DOHH2 (cell line): ENCODE measurements at regions not wholly inside any gene's neighbourhood (a gene's known extent, or its start where the extent isn't known, plus 50 kb on each side); places are given as distances from the start of the nearest gene placed in this dataset.

ENCODE experiments used
- H3F3A ChIP-seq: fragments of 200-600 bp; sonication (generic), shearing (Covaris generic); 2 replicates; pipeline ENCODE4 v1.6.0; 2016; ENCODE audit warnings: antibody characterized with exemption, mild to moderate bottlenecking; ENCODE audit not compliant: control insufficient read depth, insufficient read depth
- H3K27ac ChIP-seq: fragments of 200-600 bp; sonication (generic); 2 replicates; pipeline ENCODE4 v1.5.1; 2014; ENCODE audit warnings: low read depth, mild to moderate bottlenecking, low read length, moderate library complexity
- H3K27me3 ChIP-seq: fragments of 200-600 bp; sonication (generic); 2 replicates; pipeline ENCODE4 v1.6.1; 2014; ENCODE audit warnings: mild to moderate bottlenecking, low read length, mixed read lengths; ENCODE audit not compliant: control insufficient read depth
- H3K36me3 ChIP-seq: fragments of 200-600 bp; sonication (generic); 2 replicates; pipeline ENCODE4 v1.6.1; 2014; ENCODE audit warnings: mild to moderate bottlenecking, low read length, moderate library complexity, mixed read lengths; ENCODE audit not compliant: control insufficient read depth
- H3K4me1 ChIP-seq: fragments of 200-600 bp; sonication (generic); 2 replicates; pipeline ENCODE4 v1.6.1; 2014; ENCODE audit warnings: mild to moderate bottlenecking, low read length, mixed read lengths; ENCODE audit not compliant: control insufficient read depth
- H3K4me2 ChIP-seq: fragments of 200-600 bp; sonication (generic); 2 replicates; pipeline ENCODE4 v1.6.0; 2014; ENCODE audit warnings: mild to moderate bottlenecking, low read length, moderate library complexity
- H3K4me3 ChIP-seq: fragments of 200-600 bp; sonication (generic); 2 replicates; pipeline ENCODE4 v1.5.1; 2014; ENCODE audit warnings: mild to moderate bottlenecking, low read length, mixed read lengths
- H3K79me2 ChIP-seq: fragments of 200-600 bp; sonication (generic); 2 replicates; pipeline ENCODE4 v1.6.1; 2014; ENCODE audit warnings: mild to moderate bottlenecking, low read length, mixed read lengths; ENCODE audit not compliant: control insufficient read depth
- H3K9me2 ChIP-seq: fragments of 200-600 bp; sonication (generic); replicated peaks from 2 replicates; pipeline ENCODE4 v1.6.1; 2014; ENCODE audit warnings: mild to moderate bottlenecking, low read length, mixed read lengths; ENCODE audit not compliant: control insufficient read depth
- H3K9me3 ChIP-seq: fragments of 200-600 bp; sonication (generic); 2 replicates; pipeline ENCODE4 v1.6.1; 2014; ENCODE audit warnings: antibody characterized with exemption, low read length, mixed read lengths; ENCODE audit not compliant: control insufficient read depth, insufficient read depth
- H4K20me1 ChIP-seq: fragments of 200-600 bp; sonication (generic); 2 replicates; pipeline ENCODE4 v1.6.0; 2014; ENCODE audit warnings: low read depth, mild to moderate bottlenecking, antibody characterized with exemption, low read length, moderate library complexity; ENCODE audit not compliant: control insufficient read depth, insufficient read depth
- CTCF ChIP-seq: fragments of 200-600 bp; sonication (generic); IDR thresholded peaks from one replicate; pipeline ENCODE4 v1.5.1; 2014; ENCODE audit warnings: antibody characterized with exemption, mild to moderate bottlenecking, low read depth, low read length; ENCODE audit not compliant: poor library complexity, severe bottlenecking
- EZH2phosphoT487 ChIP-seq: fragments of 200-600 bp; sonication (generic); IDR thresholded peaks from 2 replicates; pipeline ENCODE4 v1.6.1; 2017; ENCODE audit warnings: borderline replicate concordance, mild to moderate bottlenecking, antibody characterized with exemption, low read length, moderate library complexity, mixed read lengths

- Histone ChIP-seq H3K9me3 (no peaks in the 10 kb centered on the region), H3K9me2 (no peaks in the 10 kb centered on the region), H3K27ac (peak overlapping the region; percentile 58), H3F3A (no peaks in the 10 kb centered on the region), H3K4me3 (no peak overlapping the region), H3K27me3 (no peaks in the 10 kb centered on the region), H3K79me2 (peaks cover 7% of the 10 kb centered on the region; the same call in 1 of the 2 replicates), H4K20me1 (no peaks in the 10 kb centered on the region), H3K4me2 (peak overlapping the region; percentile 63), H3K36me3 (peaks cover 26% of the 10 kb centered on the region), H3K4me1 (peaks cover 66% of the 10 kb centered on the region)
- TF ChIP-seq EZH2phosphoT487 (no peak), CTCF (no peak)
Observed at GRCh38 chrX:10083809-10084208, 73.0 kb upstream of the CLCN4 start.

- Histone ChIP-seq H3K4me2 (peak overlapping the region; percentile 51), H3K27ac (0 out of 2 replicates have a peak overlapping the region, but pooled peaks have one; percentile 58), H3F3A (no peaks in the 10 kb centered on the region), H3K79me2 (peaks cover 7% of the 10 kb centered on the region; the same call in 1 of the 2 replicates), H4K20me1 (no peaks in the 10 kb centered on the region), H3K36me3 (peaks cover 28% of the 10 kb centered on the region), H3K9me2 (no peaks in the 10 kb centered on the region), H3K27me3 (no peaks in the 10 kb centered on the region), H3K4me1 (peaks cover 70% of the 10 kb centered on the region), H3K9me3 (no peaks in the 10 kb centered on the region), H3K4me3 (peak overlapping the region; percentile 35)
- no peak for TF ChIP-seq CTCF
- no peak for TF ChIP-seq EZH2phosphoT487
Observed at GRCh38 chrX:10085223-10085622, 71.6 kb upstream of the CLCN4 start.

GRCh38 chrX:10086676-10087075, 70.1 kb upstream of the CLCN4 start:
- TF ChIP-seq EZH2phosphoT487 (no peak), CTCF (no peak)
- Histone ChIP-seq H3K27ac (no peak overlapping the region), H4K20me1 (no peaks in the 10 kb centered on the region), H3K36me3 (peaks cover 36% of the 10 kb centered on the region), H3K9me3 (no peaks in the 10 kb centered on the region), H3K4me1 (peaks cover 70% of the 10 kb centered on the region), H3K27me3 (no peaks in the 10 kb centered on the region), H3K9me2 (no peaks in the 10 kb centered on the region), H3F3A (no peaks in the 10 kb centered on the region), H3K4me2 (no peak overlapping the region), H3K79me2 (peaks cover 7% of the 10 kb centered on the region; the same call in 1 of the 2 replicates), H3K4me3 (no peak overlapping the region)

- no peaks in the 10 kb centered on the region for H3K9me2 ChIP-seq
- H3K36me3 ChIP-seq: peaks cover 37% of the 10 kb centered on the region
- H3K4me2 ChIP-seq: no peak overlapping the region
- H3K9me3 ChIP-seq: no peaks in the 10 kb centered on the region
- H3K4me1 ChIP-seq: peaks cover 66% of the 10 kb centered on the region
- H3K79me2 ChIP-seq: peaks cover 7% of the 10 kb centered on the region; the same call in 1 of the 2 replicates
- H4K20me1 ChIP-seq: no peaks in the 10 kb centered on the region
- no peak overlapping the region for H3K4me3 ChIP-seq
- H3K27ac ChIP-seq: no peak overlapping the region
- TF ChIP-seq EZH2phosphoT487 (no peak), CTCF (no peak)
- H3K27me3 ChIP-seq: no peaks in the 10 kb centered on the region
- H3F3A ChIP-seq: no peaks in the 10 kb centered on the region
Observed at GRCh38 chrX:10087391-10087790, 69.4 kb upstream of the CLCN4 start.
